ENCODE measurements at regions not wholly inside any gene's neighbourhood (a gene's known extent, or its start where the extent isn't known, plus 50 kb on each side); places are given as distances from the start of the nearest gene placed in this dataset.

GRCh38 chrX:6770936-6771335 is 236.0 kb upstream of the VCX3A start:
- DNase-seq (ENCODE audit: low read depth in 1 of 2, low spot score in 1 of 2), result no peak
- H3K27me3 ChIP-seq, result no peaks in the 10 kb centered on the region
- H3K4me1 ChIP-seq (ENCODE audit: low read depth), result no peaks in the 10 kb centered on the region
- no peaks in the 10 kb centered on the region for H3K36me3 ChIP-seq
- H3K4me3 ChIP-seq, result no peak overlapping the region
- TF ChIP-seq, protein P1, sequence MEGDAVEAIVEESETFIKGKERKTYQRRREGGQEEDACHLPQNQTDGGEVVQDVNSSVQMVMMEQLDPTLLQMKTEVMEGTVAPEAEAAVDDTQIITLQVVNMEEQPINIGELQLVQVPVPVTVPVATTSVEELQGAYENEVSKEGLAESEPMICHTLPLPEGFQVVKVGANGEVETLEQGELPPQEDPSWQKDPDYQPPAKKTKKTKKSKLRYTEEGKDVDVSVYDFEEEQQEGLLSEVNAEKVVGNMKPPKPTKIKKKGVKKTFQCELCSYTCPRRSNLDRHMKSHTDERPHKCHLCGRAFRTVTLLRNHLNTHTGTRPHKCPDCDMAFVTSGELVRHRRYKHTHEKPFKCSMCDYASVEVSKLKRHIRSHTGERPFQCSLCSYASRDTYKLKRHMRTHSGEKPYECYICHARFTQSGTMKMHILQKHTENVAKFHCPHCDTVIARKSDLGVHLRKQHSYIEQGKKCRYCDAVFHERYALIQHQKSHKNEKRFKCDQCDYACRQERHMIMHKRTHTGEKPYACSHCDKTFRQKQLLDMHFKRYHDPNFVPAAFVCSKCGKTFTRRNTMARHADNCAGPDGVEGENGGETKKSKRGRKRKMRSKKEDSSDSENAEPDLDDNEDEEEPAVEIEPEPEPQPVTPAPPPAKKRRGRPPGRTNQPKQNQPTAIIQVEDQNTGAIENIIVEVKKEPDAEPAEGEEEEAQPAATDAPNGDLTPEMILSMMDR (IDR thresholded peaks at IDR 0.05; ENCODE audit: low read depth, low read length), result no peak
- no peak overlapping the region for H3K27ac ChIP-seq
- H3K9me3 ChIP-seq (ENCODE audit: low read depth), result no peaks in the 10 kb centered on the region

DNA sequence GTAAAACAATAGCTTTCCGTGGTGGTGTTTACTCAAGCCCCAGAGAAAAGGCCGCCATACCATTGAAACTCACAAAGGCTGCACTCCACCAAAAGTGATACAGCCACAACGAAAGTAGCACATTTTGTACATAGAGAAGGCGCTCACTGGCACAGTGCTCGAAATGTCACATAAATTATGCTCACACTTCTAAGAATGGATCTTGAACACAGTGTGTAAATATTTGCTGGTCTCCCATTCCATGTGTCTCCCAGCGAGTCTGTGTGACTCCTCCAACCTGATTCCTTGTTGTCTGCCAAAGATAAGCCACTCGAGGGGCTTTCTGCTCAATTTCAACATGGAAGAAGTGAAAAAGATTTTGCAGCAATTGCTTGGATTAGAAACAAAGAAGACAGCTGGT is 234.0 kb upstream of the VCX3A start:
- H3K27me3 ChIP-seq, result no peaks in the 10 kb centered on the region
- no peak overlapping the region for H3K4me3 ChIP-seq
- H3K36me3 ChIP-seq, result no peaks in the 10 kb centered on the region
- H3K4me1 ChIP-seq (ENCODE audit: low read depth), result no peaks in the 10 kb centered on the region
- no peak overlapping the region for H3K27ac ChIP-seq
- DNase-seq (ENCODE audit: low read depth in 1 of 2, low spot score in 1 of 2), result no peak
- TF ChIP-seq, protein P1 (IDR thresholded peaks at IDR 0.05; ENCODE audit: low read depth, low read length), result no peak
- no peaks in the 10 kb centered on the region for H3K9me3 ChIP-seq (ENCODE audit: low read depth)

- no peak for DNase-seq (ENCODE audit: low read depth in 1 of 2, low spot score in 1 of 2)
- H3K27me3 ChIP-seq, result no peaks in the 10 kb centered on the region
- TF ChIP-seq, protein P1 (IDR thresholded peaks at IDR 0.05; ENCODE audit: low read depth, low read length), result no peak
- no peaks in the 10 kb centered on the region for H3K36me3 ChIP-seq
- no peak overlapping the region for H3K4me3 ChIP-seq
- H3K27ac ChIP-seq, result no peak overlapping the region
- H3K9me3 ChIP-seq (ENCODE audit: low read depth), result no peaks in the 10 kb centered on the region
- H3K4me1 ChIP-seq (ENCODE audit: low read depth), result no peaks in the 10 kb centered on the region
These were observed 226.3 kb upstream of the VCX3A start for GRCh38 chrX:6761251-6761650.

DNA sequence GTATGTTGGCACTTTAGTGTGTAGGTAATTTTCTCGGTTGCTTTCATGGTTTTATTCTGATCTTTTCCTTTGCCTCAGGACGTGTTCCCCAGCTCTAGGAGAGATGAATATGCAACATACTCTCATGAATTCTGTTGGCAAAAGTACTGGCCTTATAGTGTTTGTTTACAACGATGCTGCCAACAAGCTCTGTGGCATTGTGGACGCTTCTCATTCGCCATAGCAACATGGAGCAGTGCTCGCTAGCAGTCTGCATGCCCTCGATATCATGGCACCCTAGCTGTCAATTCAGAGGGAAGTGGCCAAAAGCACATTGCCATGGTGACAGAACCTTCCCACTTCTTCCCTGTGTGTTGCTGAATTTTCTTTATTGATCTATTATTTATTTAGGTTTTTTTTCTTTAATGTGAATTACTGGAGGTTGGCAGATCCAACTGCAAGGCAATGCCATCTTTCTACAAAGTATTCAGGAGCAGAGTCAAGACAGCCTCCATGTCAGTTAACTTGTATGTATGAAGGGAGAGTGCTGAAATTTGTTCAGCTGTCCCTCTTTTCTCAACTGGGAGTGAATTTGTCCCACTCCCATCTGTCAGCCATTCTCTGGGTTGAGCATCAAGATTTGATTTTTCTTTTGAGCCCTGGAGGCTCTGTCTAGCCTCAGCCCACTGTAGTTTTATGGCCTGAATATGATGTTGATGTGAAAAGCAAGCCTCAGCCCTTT is 224.9 kb upstream of the VCX3A start:
- H3K27me3 ChIP-seq, result no peaks in the 10 kb centered on the region
- TF ChIP-seq, protein P1 (IDR thresholded peaks at IDR 0.05; ENCODE audit: low read depth, low read length), result no peak
- H3K4me1 ChIP-seq (ENCODE audit: low read depth), result no peaks in the 10 kb centered on the region
- H3K27ac ChIP-seq, result no peak overlapping the region
- H3K9me3 ChIP-seq (ENCODE audit: low read depth), result no peaks in the 10 kb centered on the region
- no peak overlapping the region for H3K4me3 ChIP-seq
- no peak for DNase-seq (ENCODE audit: low read depth in 1 of 2, low spot score in 1 of 2)
- H3K36me3 ChIP-seq, result no peaks in the 10 kb centered on the region

- no peaks in the 10 kb centered on the region for H3K9me3 ChIP-seq (ENCODE audit: low read depth)
- H3K36me3 ChIP-seq, result no peaks in the 10 kb centered on the region
- TF ChIP-seq, protein P1 (IDR thresholded peaks at IDR 0.05; ENCODE audit: low read depth, low read length), result no peak
- no peak overlapping the region for H3K27ac ChIP-seq
- DNase-seq (ENCODE audit: low read depth in 1 of 2, low spot score in 1 of 2), result no peak
- no peaks in the 10 kb centered on the region for H3K4me1 ChIP-seq (ENCODE audit: low read depth)
- no peaks in the 10 kb centered on the region for H3K27me3 ChIP-seq
- no peak overlapping the region for H3K4me3 ChIP-seq
These were observed 223.3 kb upstream of the VCX3A start for GRCh38 chrX:6758234-6758633.
